ENCODE measurements at regions not wholly inside any gene's neighbourhood (a gene's known extent, or its start where the extent isn't known, plus 50 kb on each side); places are given as distances from the start of the nearest gene placed in this dataset.

- no peak overlapping the region for H4K8ac ChIP-seq (replicated peaks; ENCODE audit: insufficient read length, low read depth, low read length)
- WGBS (ENCODE audit: extremely low coverage, insufficient read length, low lambda C conversion rate), result no CpG with 5 or more reads among the region's 14 CpGs
- TF ChIP-seq CTCF (conservative IDR thresholded peaks at IDR 0.05), result no peak
- H3K4me2 ChIP-seq (ENCODE audit: insufficient read depth, insufficient read length, low read length), result no peak overlapping the region
- H3K27me3 ChIP-seq (ENCODE audit: insufficient read depth, low read length), result no peaks in the 10 kb centered on the region
- no peak overlapping the region for H2AFZ ChIP-seq (ENCODE audit: low read length)
- H3K79me1 ChIP-seq (ENCODE audit: insufficient read depth, low read depth, low read length, poor library complexity, severe bottlenecking), result no peaks in the 10 kb centered on the region
- Mint-ChIP-seq H3K27ac (no peak overlapping the region; a peak in 1 of 7 replicates), H3K9me3 (peaks cover 53 to 57% of the 10 kb centered on the region in 2 experiments), H3K36me3 (ENCODE audit: insufficient read depth in 1 of 3, low read depth in 3 of 3) (peaks cover 0 to 4% (median 0%) of the 10 kb centered on the region in 3 experiments; a peak in 2 of 7 replicates), H3K4me3 (no peak overlapping the region), H3K4me1 (peaks cover 13 to 22% of the 10 kb centered on the region in 2 experiments), H3K27me3 (ENCODE audit: low read depth) (peaks cover 8% of the 10 kb centered on the region)
- H3K56ac ChIP-seq (ENCODE audit: insufficient read length, low read depth, low read length), result no peak overlapping the region
- no peak overlapping the region for H4K91ac ChIP-seq (ENCODE audit: insufficient read length, low read depth, low read length)
- no peaks in the 10 kb centered on the region for H3K9me3 ChIP-seq (ENCODE audit: control insufficient read depth, low read depth, low read length)
- H4K20me1 ChIP-seq (ENCODE audit: control insufficient read depth, insufficient read depth, insufficient read length), result no peaks in the 10 kb centered on the region
- H3K4ac ChIP-seq (ENCODE audit: low read depth, low read length), result no peak overlapping the region
- no peak overlapping the region for H2BK12ac ChIP-seq (ENCODE audit: insufficient read length, low read depth, low read length)
- H2AK5ac ChIP-seq (ENCODE audit: insufficient read length, low read length), result no peak overlapping the region
- H3K14ac ChIP-seq (ENCODE audit: insufficient read depth, low read length), result no peak overlapping the region; the same call in 1 of the 2 replicates
- H2BK20ac ChIP-seq (ENCODE audit: low read depth, low read length, poor library complexity, severe bottlenecking), result no peak overlapping the region
- no peak overlapping the region for H2BK15ac ChIP-seq (ENCODE audit: low read depth, low read length)
- H2BK120ac ChIP-seq (ENCODE audit: low read depth, low read length, poor library complexity, severe bottlenecking), result no peak overlapping the region
- H3K9ac ChIP-seq (ENCODE audit: extremely low read depth, insufficient read length, low read length), result no peak overlapping the region
- DNase-seq, result no peak
- H3K27ac ChIP-seq (ENCODE audit: insufficient read length, low read depth, low read length), result no peak overlapping the region
- no peak overlapping the region for H3T11ph ChIP-seq (ENCODE audit: low read length)
- no peak overlapping the region for H3K23ac ChIP-seq (ENCODE audit: insufficient read length, low read depth, low read length)
- no peak overlapping the region for H2BK5ac ChIP-seq (ENCODE audit: insufficient read length, low read length)
- peaks cover 2% of the 10 kb centered on the region; the same call in 1 of the 2 replicates for H3K4me1 ChIP-seq (ENCODE audit: insufficient read depth, low read length)
- H4K5ac ChIP-seq (ENCODE audit: insufficient read length, low read depth, low read length), result no peak overlapping the region
- H3K79me2 ChIP-seq (ENCODE audit: insufficient read depth, low read length), result no peaks in the 10 kb centered on the region
- no peaks in the 10 kb centered on the region for H3K23me2 ChIP-seq (ENCODE audit: insufficient read length, low read depth, low read length, poor library complexity, severe bottlenecking)
- H3K18ac ChIP-seq (ENCODE audit: insufficient read length, low read depth, low read length), result no peak overlapping the region
These were observed 113.4 kb downstream of the BCOR start for GRCh38 chrX:39984191-39984956.

Measured in H9 (cell line).